Stimulated activated CD4-positive, alpha-beta T cell treated with anti-CD3 and anti-CD28 coated beads, TNF-alpha, amount 100 ng/mL, for 4 hours (primary cell): ENCODE measurements at regions not wholly inside any gene's neighbourhood (a gene's known extent, or its start where the extent isn't known, plus 50 kb on each side); places are given as distances from the start of the nearest gene placed in this dataset.

ENCODE experiments used
- DNase-seq, 3 experiments: peaks; one replicate each; pipeline ENCODE4 v3.0.0-alpha.2; 2020; ENCODE audit warnings: low read depth in 3 of 3

- DNase-seq, result no peak
Measured at GRCh38 chr7:38002689-38003088, 82.2 kb downstream of the EPDR1 start.

DNA sequence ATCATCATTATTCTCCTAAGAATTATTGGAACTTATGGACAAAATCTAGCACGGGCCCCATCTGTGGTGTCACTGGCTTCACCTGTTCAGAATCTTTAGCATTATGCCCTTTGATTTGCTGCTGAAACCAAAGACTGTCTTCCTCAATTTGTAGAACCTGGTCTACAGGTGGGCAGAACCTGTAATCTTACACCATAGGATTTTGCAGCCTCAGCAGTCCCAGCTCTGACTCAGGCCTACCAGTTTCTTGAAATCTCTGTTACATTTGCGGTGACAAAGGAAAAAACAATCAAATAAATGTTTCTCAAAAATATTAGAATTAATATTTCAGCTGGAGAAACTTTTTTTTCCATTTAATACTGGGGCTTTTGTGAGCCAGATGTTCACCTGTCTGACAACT is 86.1 kb downstream of the EPDR1 start:
- no peak for DNase-seq

DNA sequence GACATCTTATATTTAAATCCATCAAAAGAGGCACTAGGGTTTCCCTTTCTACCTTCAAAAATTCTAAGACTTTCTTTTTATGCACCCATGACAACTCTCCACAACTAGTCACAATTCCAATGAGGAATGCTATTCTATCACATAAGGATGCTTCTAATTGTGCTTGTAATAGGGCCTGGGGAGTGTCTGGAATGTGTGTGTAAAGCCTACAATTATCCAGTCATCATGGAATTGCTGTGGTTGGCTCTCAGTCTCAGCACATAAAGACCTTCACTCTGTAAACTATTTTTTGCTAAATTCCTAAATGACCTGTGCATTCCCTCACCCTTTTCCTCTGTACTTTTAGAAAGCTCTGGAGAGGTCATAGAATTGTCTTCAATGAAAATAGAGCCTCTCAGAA is 86.7 kb downstream of the EPDR1 start:
- no peak for DNase-seq

- no peak for DNase-seq
Measured at GRCh38 chr7:38013246-38013645, 92.8 kb downstream of the EPDR1 start.

- no peak for DNase-seq
Measured at GRCh38 chr7:38016567-38016966, 96.1 kb downstream of the EPDR1 start.

GRCh38 chr7:38017320-38017719 is 96.9 kb downstream of the EPDR1 start:
- DNase-seq, result no peak

GRCh38 chr7:38020121-38020785 is 99.8 kb downstream of the EPDR1 start:
- DNase-seq, result no peak

DNA sequence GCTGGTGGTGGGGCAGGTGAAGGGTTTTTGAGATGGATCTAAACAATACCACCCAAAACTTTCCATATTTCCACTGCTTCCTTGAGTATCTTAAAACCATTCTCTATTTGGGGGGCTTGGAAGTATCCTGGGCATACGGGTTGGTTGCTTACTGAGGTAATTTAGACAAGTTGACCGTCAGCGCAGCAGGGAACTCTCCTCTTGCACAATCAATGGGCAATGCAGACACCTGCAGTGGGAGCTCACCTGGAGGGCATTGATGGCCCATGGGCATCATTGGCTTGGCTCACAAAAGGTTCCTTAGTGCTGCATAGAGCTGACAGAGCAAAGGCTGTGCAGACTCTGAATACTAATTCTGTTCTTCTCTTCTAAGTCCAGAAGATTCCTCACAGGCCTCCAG is 101.5 kb downstream of the EPDR1 start:
- no peak for DNase-seq

DNA sequence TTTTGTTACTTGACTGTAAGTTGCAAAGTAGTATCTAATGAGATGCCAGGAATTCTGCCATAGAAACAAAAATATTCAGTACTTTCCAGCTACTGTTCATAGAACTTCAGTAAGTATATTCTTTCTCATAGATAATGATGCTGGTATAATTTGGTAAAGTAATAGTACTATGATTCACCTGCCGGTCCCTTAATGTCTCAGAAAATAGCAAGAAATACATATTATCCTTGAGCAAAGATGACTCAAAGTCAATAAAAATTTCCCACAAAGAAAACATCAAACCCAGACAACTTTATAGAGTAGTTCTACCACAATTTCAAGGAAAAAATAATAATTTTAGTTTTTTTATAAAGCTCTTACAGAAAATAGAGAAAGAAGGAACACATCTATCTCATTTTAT is 105.4 kb downstream of the EPDR1 start:
- no peak for DNase-seq

DNA sequence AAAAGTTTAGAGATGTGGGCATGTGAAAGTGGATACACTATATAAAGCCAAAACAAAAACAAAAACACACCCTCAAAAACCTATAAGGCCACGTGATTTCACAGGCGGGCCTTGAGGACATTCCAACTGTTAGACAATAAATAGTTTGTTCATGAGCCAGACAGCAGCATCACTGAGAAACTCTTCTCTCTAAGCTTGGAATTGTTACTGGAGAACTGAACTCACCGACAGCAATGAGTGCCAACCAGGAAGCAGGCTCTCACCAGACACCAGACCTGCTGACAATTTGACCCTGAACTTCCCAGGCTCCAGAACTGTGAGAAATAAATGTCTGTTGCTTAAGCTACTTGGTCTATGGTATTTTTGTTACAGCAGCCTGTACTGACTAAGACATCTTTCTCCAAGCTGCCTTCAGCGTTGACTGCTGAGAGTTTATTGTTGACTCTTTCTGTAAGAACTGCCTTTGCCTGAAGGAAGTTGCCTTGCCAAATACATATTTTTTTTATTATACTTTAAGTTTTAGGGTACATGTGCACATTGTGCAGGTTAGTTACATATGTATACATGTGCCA is 107.5 kb downstream of the EPDR1 start:
- no peak for DNase-seq

GRCh38 chr7:38034062-38034908 is 113.8 kb downstream of the EPDR1 start:
- DNase-seq, result no peak

DNA sequence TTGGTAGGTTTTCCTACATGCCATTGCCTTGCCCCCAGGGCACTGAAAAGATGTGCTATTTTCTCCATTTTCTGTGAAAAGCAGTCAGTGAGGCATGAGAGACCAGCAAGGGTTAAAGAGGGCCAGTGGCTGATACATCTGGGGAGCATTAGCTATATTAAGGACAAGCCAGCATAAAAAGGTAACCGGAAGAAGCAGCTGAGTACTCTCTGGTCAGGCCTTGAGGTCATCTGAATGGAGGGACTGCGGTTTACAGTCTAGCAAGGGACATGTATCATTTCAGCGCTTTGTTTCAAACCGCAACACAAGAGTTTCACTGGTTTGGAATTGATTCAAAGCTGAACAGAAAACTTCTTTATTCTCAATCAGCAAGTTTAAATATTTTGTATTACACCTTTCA is 120.4 kb downstream of the EPDR1 start:
- DNase-seq, result no peak

DNA sequence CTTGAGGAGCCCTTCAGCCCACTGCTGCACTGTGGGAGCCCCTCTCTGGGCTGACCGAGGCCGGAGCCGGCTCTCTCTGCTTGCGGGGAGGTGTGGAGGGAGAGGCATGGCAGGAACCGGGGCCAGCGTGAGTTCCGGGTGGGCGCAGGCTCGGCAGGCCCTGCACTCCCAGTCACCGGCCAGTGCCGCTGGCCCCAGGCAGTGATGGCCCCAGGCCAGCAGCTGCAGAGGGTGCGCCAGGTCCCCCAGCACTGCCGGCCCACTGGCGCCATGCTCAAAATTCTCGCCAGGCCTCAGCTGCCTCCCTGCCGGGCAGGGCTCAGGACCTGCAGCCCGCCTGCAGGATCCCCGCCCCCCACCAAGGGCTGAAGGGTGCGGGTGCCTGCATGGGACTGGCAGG is 128.4 kb upstream of the STARD3NL start:
- DNase-seq, result no peak

GRCh38 chr7:38051311-38051710 is 126.7 kb upstream of the STARD3NL start:
- no peak for DNase-seq

- DNase-seq, result no peak
Measured at GRCh38 chr7:38051786-38052185, 126.3 kb upstream of the STARD3NL start.

DNA sequence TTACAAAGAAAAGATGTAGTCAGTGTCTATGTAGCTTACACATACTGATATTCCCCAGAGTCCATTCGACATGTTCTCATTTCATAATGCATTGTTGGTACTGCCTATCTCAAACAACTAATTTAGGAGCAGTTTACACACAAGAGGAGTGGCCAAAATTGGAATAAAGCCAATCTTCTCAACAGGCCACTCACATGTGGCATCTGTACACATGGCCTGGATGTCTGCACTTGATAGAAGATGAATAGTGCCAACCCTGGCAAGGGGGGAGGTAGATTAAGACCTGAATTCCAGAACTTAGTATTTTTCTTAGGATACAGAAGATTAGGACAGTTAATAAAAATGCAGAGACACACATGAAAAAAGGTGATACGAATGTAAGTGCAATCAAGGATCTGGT is 125.3 kb upstream of the STARD3NL start:
- DNase-seq, result no peak

DNA sequence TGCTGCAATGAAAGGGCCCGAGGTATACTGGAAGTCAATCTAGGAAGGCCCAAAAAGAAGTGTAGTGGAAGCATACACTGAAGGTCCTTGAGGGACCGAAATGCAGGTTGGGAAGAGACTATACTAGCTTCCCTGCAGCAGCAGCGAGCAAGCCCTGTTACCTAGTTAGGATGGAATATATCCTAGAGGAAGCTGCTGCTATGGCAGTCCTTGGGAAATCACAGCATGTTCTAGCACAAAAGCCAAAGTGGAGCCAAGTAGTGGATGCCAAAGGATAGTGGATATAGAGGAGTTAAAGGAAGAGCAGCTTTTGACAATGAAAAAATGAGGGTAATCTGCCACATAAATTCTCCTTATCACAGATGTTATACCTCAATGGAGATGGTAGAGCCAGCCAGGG is 123.8 kb upstream of the STARD3NL start:
- no peak for DNase-seq

GRCh38 chr7:38057829-38058228 is 120.2 kb upstream of the STARD3NL start:
- no peak for DNase-seq

GRCh38 chr7:38060116-38060515 is 117.9 kb upstream of the STARD3NL start:
- no peak for DNase-seq

- DNase-seq, result no peak
Measured at GRCh38 chr7:38060637-38061036, 117.4 kb upstream of the STARD3NL start.

- no peak for DNase-seq
Measured at GRCh38 chr7:38066391-38066790, 111.7 kb upstream of the STARD3NL start.

DNA sequence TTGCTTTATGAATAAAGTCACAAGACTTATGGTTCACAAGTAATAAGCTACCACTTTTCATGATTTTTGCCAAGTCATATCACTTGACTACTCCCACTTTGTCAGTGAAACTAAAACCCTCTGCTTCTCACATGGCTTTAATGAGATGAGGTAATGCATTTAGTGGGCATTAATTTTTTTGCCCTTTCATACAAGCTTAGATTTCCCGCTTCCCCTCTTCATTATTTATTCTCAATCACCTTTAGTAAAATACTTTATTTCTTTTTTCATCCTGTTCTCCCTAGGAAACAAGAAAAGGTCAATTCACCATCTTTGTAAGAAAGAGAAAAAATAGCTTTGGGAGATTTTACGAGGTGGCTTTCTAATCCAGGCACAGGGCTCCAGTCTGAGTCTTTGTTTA is 109.6 kb upstream of the STARD3NL start:
- no peak for DNase-seq

- DNase-seq, result no peak
Measured at GRCh38 chr7:38069052-38069451, 109.0 kb upstream of the STARD3NL start.
